DOHH2 (cell line): ENCODE measurements at regions not wholly inside any gene's neighbourhood (a gene's known extent, or its start where the extent isn't known, plus 50 kb on each side); places are given as distances from the start of the nearest gene placed in this dataset.

Source experiments
- H3F3A ChIP-seq: fragments of 200-600 bp; sonication (generic), shearing (Covaris generic); 2 replicates; pipeline ENCODE4 v1.6.0; 2016; ENCODE audit warnings: antibody characterized with exemption, mild to moderate bottlenecking; ENCODE audit not compliant: control insufficient read depth, insufficient read depth
- H3K27ac ChIP-seq: fragments of 200-600 bp; sonication (generic); 2 replicates; pipeline ENCODE4 v1.5.1; 2014; ENCODE audit warnings: low read depth, mild to moderate bottlenecking, low read length, moderate library complexity
- H3K27me3 ChIP-seq: fragments of 200-600 bp; sonication (generic); 2 replicates; pipeline ENCODE4 v1.6.1; 2014; ENCODE audit warnings: mild to moderate bottlenecking, low read length, mixed read lengths; ENCODE audit not compliant: control insufficient read depth
- H3K36me3 ChIP-seq: fragments of 200-600 bp; sonication (generic); 2 replicates; pipeline ENCODE4 v1.6.1; 2014; ENCODE audit warnings: mild to moderate bottlenecking, low read length, moderate library complexity, mixed read lengths; ENCODE audit not compliant: control insufficient read depth
- H3K4me1 ChIP-seq: fragments of 200-600 bp; sonication (generic); 2 replicates; pipeline ENCODE4 v1.6.1; 2014; ENCODE audit warnings: mild to moderate bottlenecking, low read length, mixed read lengths; ENCODE audit not compliant: control insufficient read depth
- H3K4me2 ChIP-seq: fragments of 200-600 bp; sonication (generic); 2 replicates; pipeline ENCODE4 v1.6.0; 2014; ENCODE audit warnings: mild to moderate bottlenecking, low read length, moderate library complexity
- H3K4me3 ChIP-seq: fragments of 200-600 bp; sonication (generic); 2 replicates; pipeline ENCODE4 v1.5.1; 2014; ENCODE audit warnings: mild to moderate bottlenecking, low read length, mixed read lengths
- H3K79me2 ChIP-seq: fragments of 200-600 bp; sonication (generic); 2 replicates; pipeline ENCODE4 v1.6.1; 2014; ENCODE audit warnings: mild to moderate bottlenecking, low read length, mixed read lengths; ENCODE audit not compliant: control insufficient read depth
- H3K9me2 ChIP-seq: fragments of 200-600 bp; sonication (generic); replicated peaks from 2 replicates; pipeline ENCODE4 v1.6.1; 2014; ENCODE audit warnings: mild to moderate bottlenecking, low read length, mixed read lengths; ENCODE audit not compliant: control insufficient read depth
- H3K9me3 ChIP-seq: fragments of 200-600 bp; sonication (generic); 2 replicates; pipeline ENCODE4 v1.6.1; 2014; ENCODE audit warnings: antibody characterized with exemption, low read length, mixed read lengths; ENCODE audit not compliant: control insufficient read depth, insufficient read depth
- H4K20me1 ChIP-seq: fragments of 200-600 bp; sonication (generic); 2 replicates; pipeline ENCODE4 v1.6.0; 2014; ENCODE audit warnings: low read depth, mild to moderate bottlenecking, antibody characterized with exemption, low read length, moderate library complexity; ENCODE audit not compliant: control insufficient read depth, insufficient read depth
- EZH2phosphoT487 ChIP-seq: fragments of 200-600 bp; sonication (generic); IDR thresholded peaks from 2 replicates; pipeline ENCODE4 v1.6.1; 2017; ENCODE audit warnings: borderline replicate concordance, mild to moderate bottlenecking, antibody characterized with exemption, low read length, moderate library complexity, mixed read lengths
- TF ChIP-seq, protein P1 (sequence below): fragments of 200-600 bp; sonication (generic); IDR thresholded peaks from one replicate; pipeline ENCODE4 v1.5.1; 2014; ENCODE audit warnings: antibody characterized with exemption, mild to moderate bottlenecking, low read depth, low read length; ENCODE audit not compliant: poor library complexity, severe bottlenecking

DNA sequence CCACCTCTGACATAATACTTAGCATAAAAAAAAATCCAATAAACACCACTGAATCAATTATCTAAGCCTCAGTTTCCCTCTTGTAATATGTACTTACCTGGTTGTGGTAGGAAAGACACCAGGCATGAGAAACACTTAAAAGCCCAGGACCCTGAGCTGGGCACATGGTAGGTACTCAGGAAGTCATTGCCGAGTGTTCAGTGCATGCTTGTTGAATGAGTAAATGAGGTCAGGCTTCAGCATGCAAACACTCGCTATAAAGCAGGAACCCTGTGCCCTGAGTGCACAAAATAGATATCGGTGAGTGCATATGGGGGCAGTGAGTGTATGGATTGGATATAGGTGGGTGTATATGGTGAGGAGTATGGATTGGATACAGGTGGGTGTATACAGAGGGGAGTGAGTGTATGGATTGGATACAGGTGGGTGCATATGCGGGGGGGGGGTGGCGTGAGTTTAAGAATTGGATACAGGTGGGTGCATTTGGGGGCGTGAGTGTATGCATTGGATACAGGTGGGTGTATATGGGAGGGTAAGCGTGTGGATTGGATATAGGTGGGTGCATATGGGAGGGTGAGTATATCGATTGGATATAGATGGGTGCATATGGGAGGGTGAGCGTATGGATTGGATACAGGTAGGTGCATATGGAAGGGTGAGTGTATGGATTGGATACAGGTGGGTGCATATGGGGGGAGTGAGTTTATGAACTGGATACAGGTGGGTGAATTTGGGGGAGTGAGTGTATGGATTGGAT is 194.3 kb upstream of the MSX2 start:
- Histone ChIP-seq H3F3A (no peaks in the 10 kb centered on the region), H3K79me2 (no peaks in the 10 kb centered on the region), H3K4me3 (no peak overlapping the region), H3K4me1 (no peaks in the 10 kb centered on the region), H3K4me2 (no peak overlapping the region), H4K20me1 (no peaks in the 10 kb centered on the region), H3K9me2 (no peaks in the 10 kb centered on the region), H3K9me3 (no peaks in the 10 kb centered on the region), H3K36me3 (no peaks in the 10 kb centered on the region), H3K27ac (no peak overlapping the region), H3K27me3 (no peaks in the 10 kb centered on the region; the same call in 1 of the 2 replicates)
- no peak for TF ChIP-seq EZH2phosphoT487
- TF ChIP-seq, protein P1, sequence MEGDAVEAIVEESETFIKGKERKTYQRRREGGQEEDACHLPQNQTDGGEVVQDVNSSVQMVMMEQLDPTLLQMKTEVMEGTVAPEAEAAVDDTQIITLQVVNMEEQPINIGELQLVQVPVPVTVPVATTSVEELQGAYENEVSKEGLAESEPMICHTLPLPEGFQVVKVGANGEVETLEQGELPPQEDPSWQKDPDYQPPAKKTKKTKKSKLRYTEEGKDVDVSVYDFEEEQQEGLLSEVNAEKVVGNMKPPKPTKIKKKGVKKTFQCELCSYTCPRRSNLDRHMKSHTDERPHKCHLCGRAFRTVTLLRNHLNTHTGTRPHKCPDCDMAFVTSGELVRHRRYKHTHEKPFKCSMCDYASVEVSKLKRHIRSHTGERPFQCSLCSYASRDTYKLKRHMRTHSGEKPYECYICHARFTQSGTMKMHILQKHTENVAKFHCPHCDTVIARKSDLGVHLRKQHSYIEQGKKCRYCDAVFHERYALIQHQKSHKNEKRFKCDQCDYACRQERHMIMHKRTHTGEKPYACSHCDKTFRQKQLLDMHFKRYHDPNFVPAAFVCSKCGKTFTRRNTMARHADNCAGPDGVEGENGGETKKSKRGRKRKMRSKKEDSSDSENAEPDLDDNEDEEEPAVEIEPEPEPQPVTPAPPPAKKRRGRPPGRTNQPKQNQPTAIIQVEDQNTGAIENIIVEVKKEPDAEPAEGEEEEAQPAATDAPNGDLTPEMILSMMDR: no peak

DNA sequence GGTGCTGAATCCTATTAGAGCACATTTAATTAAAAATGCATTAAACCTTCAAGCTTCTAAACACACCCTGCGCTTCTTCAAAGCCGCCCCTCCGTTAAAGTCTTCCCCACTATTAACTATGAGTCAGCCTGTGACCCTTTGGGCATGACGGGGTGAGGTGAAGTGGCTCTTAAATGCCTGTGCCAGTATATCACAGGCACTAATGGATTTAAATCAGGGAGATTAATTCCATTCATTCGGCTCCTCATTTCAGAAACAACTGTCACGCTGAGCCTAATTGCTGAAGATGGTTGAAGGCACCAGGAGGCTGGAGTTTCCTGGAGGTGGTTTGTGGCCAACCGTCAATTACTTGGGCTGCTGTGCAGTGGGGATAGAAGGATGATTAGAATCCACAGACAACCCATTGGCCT is 192.6 kb upstream of the MSX2 start:
- Histone ChIP-seq H3K4me1 (no peaks in the 10 kb centered on the region), H4K20me1 (no peaks in the 10 kb centered on the region), H3K9me3 (no peaks in the 10 kb centered on the region), H3K4me2 (no peak overlapping the region), H3K27me3 (no peaks in the 10 kb centered on the region; the same call in 1 of the 2 replicates), H3K4me3 (no peak overlapping the region), H3K9me2 (no peaks in the 10 kb centered on the region), H3F3A (no peaks in the 10 kb centered on the region), H3K36me3 (no peaks in the 10 kb centered on the region), H3K27ac (no peak overlapping the region), H3K79me2 (no peaks in the 10 kb centered on the region)
- TF ChIP-seq, protein P1: no peak
- TF ChIP-seq EZH2phosphoT487: no peak

DNA sequence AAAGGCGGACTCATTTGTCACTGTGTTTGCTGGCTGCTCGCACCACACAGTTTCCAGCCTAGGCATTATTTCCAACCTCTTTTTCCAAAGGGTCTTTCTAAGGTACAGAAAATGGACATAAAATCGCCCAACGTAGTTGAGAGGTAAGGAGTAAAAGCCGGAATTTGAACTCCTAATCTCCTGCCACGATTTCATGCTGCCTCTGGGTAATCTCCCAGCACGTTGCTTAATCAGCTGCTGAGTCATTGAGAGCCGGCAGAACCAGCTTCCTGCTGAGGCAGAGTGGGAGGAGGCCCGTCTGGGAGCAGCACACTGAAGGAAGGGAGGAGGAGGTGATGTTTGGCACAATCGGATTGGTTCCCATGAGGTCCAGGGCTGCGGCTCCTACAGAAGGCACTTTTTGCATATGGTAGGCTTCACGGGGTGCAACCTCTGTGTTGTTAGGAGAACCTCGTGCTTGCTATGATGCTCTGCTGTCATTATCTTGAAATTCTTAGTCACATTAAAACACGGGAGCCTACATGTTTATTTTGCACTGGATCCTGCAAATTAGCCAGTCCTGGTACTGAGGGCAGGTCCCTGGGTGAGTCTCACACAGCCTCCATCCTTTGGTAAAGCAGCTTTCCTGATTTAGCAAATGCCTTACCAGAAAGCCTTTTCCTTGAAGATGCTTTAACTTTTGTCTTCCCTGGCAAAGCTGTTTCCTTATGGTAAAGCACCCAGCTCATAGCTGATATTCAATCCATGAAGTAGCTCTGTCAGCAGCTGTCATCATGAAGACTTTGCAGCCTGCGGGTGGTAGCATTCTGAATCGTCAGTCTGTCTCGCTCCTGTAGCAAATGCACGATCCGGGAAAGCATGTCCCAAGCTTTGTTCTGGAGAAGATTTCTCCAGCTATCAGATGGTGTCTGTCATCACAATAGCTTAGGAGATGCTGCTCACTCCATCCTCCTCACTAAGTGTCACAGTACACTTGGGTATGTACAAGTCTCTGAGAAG is 191.6 kb upstream of the MSX2 start:
- H3K4me2 ChIP-seq: no peak overlapping the region

More for the DNA sequence above, 191.6 kb upstream of the MSX2 start:
- no peaks in the 10 kb centered on the region for H3K79me2 ChIP-seq
- H3K9me2 ChIP-seq: no peaks in the 10 kb centered on the region
- H3K27ac ChIP-seq: no peak overlapping the region
- no peaks in the 10 kb centered on the region for H3F3A ChIP-seq
- no peaks in the 10 kb centered on the region for H3K36me3 ChIP-seq
- no peaks in the 10 kb centered on the region for H4K20me1 ChIP-seq
- no peaks in the 10 kb centered on the region for H3K9me3 ChIP-seq
- no peak overlapping the region for H3K4me3 ChIP-seq
- no peaks in the 10 kb centered on the region; the same call in 1 of the 2 replicates for H3K27me3 ChIP-seq
- no peak for TF ChIP-seq EZH2phosphoT487
- TF ChIP-seq, protein P1: no peak
- no peaks in the 10 kb centered on the region for H3K4me1 ChIP-seq
